Iris pigment epithelial cell (primary cell): ENCODE measurements at regions not wholly inside any gene's neighbourhood (a gene's known extent, or its start where the extent isn't known, plus 50 kb on each side); places are given as distances from the start of the nearest gene placed in this dataset.
A peak's percentile ranks its signal among the peaks of the same experiment; 100 is the strongest.
"Not testable (repeated sequence)": the region's sequence is repeated elsewhere in the genome, so short reads cannot be mapped to it uniquely, and the experiment has no call there.

Experiments used
- DNase-seq: peaks from one replicate; pipeline ENCODE4 v3.0.0-alpha.2; 2011; ENCODE audit warnings: low read depth

DNA sequence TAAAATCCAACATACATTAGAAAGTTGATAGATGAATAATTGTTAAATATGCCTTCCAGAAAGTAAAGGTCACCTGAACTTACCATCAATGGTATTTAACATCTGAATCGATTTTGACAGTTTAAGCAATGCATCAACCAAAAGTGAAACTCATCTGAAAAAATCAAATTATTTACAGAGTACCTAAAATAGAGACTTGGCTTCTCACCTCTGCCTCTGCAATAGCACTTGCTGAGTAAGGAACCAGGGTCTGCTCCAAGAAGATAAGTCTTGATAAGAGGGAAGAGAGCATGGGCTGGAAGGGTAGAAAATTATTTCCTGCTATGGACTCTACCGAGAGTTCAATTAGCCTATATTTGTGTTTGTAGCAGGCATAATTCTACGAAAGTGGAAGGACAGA, 868.3 kb downstream of the STIM2 start:
- DNase-seq, result no peak

DNA sequence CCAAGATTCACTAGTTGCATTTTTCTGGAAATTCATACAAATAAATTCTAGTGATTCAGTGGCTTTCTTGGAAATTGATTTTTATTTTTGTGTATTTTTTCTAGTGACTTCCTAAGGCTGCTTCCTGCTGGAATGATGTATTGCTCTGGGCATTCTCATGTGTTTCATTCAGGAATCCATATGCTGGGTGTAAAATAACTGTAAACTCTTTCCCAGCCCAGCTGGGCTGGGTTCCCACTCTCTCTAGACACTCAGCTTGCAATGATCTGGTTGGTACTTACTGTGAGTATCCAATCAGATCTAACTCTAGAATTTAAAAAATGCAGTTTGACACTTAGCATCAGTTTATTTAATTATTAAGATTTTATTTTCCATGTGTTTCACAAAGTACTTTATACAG, 882.2 kb downstream of the STIM2 start:
- no peak for DNase-seq

DNA sequence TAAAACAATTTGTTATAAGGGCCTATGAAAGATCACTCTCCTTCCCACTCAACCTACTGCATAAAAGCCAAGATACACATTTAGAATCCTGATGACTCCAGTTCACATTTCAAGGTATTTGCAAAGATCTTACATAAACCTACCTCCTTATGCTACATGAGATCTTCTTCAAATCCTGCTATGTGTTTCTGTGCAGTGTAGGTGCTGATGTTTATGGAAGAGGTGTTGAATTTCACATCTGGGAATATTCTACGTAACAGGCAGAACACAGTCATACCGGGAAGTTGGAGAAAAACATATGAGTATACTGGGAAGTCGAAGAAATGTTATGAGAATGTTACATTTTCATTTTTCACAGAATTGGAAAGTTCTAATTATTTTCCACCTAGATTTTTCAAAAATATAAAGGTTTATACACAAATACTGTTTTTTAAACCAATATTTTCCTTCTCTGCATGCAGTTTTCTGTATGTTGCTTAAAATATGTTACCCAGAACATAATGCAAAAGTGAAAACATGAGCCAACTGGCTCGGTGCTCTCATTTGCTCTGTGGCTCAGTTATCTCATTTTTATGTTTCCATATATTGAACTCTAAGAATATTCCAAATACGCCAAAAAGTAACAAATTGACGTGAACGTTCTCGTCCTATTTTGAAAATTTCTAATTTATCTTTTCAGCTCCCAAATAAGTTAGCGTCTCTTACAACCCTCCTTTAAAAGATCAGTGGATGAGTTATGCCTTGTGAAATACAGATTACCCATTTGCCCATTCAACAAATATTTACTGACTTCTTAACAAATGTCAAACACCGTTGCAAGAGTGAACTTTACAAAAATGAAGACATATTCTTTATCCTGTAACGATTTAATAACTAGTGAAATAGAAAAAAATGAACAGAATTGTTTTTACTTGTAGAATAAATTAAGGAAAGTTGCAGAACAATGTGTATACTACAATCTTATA, 899.3 kb downstream of the STIM2 start:
- no peak for DNase-seq

DNA sequence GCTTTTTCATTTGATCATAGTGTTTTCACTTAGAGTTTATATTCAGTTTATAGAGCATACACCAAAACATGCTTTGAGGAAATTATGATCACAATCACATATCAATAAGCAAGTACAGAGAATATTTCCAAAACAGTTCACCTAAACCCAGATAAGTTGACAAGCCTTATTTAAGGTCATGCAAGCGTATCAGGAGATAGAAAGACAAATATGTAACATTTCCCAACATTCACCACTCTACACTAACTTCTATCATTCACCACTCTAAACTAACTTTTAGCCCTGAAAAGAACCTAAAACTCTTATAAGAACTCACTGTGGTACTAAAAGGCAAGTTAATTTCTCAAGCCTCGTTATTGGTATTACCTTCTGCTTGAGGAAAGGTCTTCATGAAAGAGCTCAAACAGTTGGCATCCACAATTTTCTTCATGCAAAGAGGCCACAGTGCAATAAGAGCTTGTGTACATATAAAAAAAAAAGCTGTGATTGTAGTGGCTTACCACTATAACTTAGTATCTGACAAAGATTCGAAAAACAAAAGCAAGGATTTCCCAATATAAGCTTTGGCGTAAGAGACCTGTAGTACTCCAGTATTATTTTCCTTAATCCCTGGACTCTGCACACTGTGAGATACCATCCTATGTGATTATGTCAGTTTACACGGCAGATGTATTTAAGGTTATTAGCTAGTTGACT, 903.3 kb downstream of the STIM2 start:
- no peak for DNase-seq

DNA sequence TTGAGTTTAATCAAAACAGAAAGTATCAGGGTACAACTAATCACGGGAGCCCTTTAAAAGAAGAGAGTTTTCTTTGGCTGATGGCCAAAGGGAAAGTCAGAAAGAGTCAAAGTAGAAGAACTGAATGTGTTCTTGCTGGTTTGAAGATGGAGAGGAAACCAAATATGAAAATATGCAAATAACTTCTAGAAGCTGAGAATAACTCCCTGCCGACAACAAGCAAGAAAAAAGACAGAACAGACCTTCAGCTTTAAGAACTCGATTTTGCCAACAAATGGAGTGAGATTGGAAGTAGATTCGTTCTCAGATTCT, 903.8 kb downstream of the STIM2 start:
- peak; percentile 2 for DNase-seq

DNA sequence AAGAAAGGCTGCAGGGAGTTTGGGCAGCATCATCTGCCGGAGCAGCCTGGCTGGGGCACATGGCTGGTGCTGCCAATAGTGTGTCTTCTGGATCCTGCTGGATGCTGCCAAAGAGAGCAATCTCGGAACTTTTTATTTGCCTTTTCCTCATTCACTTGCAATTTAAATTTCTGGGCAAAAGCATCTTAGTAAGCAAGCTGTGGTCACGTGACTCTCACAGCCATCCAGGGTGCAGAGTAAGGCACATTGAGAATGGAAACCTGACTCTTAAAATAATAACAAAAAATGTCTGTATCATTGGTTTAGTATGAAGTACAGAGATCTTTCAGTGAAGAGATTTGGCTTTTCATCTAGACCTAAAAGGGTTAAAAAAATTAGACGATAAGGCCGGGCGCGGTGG, 910.3 kb downstream of the STIM2 start:
- no peak for DNase-seq

DNA sequence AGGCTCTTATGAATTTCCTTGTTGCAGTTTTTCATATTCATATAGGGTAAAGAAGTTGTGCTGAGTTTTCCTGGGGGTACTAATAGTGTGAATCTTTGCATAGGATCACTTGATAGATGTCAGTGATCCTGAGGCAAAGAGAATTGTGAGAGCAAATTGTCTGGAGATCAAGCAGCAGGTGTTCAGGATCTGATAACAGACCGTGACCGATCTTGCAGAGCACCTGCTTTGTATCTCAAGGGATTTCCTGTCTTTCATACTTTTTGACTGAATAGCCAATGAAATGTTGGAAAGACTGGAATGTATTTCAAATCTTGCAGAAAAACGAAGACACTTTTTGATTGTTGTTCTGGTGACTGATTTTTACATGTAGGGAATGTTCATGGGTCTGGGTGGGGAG, 914.5 kb downstream of the STIM2 start:
- DNase-seq, result no peak

DNA sequence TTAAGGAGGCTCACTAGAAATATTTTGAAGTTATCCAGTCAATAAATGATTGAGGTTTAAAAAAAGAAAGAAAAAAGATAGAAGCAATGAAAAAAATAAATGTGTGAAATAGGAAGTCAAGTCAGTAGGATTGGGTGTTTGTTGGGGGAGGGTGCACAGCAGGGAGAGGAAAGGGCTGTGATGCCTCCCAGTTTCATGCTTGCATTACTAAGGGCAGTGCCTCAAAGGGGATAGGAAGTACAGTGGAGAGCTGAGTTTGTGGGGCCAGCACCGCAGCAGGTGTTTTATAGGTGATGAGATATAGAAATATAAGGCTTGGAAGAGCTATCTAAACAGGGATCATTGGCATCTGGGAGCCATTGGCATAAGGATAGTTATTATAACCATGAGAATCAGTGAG, 919.2 kb downstream of the STIM2 start:
- no peak for DNase-seq

DNA sequence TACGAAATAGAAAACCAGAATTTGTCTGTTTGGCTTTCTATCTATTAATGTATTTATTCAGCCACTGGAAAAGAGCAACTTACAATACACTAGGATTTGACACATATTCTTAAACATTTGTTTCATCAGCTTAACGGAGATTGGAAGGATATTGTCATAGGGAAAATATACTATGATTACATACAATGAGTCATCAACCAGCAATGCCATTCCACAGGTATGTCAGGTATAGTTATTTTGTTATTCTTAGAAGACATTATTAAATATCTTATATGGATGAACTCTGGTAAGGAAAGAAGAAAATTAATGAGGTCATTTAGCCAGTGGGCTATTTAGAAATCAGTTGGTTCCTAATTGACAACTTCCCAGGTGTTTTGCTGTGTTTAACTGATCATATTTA, 926.6 kb downstream of the STIM2 start:
- no peak for DNase-seq

DNA sequence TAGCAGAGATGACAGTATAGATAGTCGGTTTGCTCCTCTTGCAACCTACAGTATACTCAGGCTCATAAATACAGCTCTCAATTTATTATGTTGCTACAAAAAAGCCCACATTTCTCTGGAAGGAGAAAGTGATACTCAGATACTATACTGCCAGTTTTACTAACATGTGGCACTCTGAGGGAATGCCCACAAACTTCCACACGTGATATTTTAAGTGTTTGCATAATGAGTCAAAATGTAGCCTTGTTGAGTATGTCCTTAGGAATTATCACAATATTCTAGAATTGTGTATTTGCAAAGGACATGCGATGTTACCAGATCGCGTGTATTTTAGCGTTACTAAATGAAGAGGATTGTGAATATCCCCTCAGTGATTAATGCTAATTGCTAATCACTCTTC, 929.1 kb downstream of the STIM2 start:
- peak; percentile 6 for DNase-seq

DNA sequence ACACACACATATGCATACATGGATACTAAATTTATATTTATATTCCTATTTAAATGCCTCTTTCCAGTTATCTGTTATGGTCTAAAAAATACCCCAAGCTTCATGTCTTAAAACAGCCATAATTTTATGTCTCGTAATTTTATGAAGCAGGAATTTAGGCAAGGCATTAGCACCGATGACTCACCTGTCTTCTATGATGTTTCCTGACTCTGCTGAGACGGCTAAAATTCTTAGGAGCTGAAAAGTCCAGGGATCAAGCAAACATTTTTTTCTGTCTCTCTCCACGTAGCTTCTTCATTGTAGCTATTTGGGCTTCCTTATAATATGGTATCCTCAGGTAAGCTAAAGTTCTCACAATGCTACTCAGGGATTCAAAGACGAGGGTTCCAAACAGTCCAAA, 930.3 kb downstream of the STIM2 start:
- DNase-seq, result peak; percentile 44

DNA sequence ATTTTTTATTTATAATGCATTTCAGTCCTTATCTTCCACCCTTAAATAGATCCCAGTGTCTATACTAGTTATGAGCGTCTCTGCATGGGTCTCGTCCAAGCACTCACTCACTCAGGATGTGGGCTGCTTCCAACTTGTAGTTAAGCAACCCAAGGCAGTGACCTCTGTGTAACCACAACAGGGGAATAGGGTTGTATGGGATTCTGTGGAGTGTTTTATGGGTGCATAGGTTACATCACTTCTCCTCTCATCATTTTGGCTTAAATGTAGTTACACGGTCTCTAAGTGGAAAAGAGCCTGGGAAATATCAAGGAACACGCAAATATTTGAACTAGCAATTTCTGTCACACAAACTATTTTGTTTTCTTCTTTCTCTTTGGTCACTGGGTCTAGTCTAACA, 931.0 kb downstream of the STIM2 start:
- peak; percentile 72 for DNase-seq

DNA sequence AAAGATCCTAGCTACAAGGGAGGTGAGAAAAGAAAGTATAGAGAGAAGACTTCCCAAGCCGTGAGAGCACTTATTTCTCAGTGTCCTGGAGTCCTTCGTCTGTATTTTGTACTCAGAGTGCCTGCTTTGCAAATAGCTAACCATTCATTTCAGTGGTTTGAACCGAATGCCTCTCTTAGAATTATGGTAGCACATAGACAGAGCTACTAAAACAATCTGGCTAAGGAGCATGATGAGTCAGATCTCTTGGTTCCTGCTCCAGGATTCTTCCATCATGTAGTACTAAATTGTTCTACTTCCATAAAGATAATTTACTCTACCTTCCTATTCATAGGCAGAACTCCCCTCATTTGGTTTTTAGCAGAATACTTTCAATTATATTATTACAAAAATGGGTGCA, 946.6 kb downstream of the STIM2 start:
- DNase-seq, result peak; percentile 11

DNA sequence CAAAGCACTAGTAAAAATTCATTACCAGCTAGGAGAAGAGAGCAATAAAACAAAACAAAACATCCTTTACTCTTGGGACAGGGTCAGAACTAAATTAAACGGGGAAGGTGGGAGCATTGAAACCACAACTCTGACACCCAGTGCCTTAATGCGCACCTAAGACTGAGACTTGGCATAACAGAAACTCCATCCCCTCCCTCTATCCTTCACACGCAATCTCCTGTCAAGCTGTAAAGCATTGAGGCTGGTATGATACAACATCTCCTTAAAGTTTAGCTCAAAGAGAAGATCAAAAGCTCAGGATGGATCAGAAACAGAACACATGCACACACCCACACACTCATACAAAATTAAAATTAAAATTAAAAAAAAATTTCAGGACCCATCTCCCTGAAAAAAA, 951.3 kb downstream of the STIM2 start:
- DNase-seq, result no peak

DNA sequence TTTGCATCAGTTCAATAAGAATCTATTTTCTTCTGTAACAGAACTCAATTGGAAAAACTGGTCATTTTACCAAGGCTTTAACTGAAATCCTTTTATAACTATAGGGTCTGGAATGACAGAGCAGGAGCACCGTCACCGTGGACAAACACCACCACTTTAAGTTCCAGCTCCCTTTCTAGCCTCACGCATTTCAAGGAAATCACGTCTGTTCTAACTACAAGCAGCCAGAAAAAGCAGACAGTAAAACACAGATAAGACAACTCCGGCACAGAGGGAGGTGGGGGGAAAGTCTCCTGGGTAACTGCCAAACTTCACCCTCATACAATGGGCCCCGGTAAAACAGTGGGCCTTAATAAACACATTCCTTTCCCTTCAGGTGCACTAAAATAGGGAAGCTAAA, 952.6 kb downstream of the STIM2 start:
- not testable (repeated sequence) for DNase-seq

DNA sequence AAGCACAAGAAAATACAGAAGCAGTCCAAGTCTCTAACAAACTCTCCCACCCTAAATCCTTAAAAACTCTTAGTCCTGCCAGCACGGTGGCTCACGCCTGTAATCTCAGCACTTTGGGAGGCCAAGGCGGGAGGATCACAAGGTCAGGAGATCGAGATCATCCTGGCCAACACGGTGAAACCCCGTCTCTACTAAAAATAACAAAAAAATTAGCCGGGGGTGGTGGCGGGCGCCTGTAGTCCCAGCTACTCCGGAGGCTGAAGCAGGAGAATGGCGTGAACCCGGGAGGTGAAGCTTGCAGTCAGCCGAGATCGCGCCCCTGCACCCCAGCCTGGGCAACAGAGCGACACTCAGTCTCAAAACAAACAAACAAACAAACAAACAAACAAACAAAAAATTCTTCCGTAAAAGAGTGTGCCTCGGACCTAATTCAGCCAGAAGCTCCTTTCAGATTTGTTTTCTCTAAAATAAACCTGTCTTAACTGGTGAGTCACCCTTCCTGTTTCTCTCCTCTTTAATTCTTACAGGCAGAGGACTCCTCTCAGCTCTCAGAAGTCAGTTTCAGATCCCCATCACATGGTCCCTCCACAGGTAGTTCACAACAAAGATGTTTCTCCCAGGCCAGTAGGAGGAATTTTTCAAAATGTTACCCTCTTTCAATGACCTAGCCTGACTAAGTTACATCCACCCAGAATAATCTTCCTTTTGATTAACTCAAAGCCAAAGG, 953.2 kb downstream of the STIM2 start:
- peak; percentile 9 for DNase-seq

DNA sequence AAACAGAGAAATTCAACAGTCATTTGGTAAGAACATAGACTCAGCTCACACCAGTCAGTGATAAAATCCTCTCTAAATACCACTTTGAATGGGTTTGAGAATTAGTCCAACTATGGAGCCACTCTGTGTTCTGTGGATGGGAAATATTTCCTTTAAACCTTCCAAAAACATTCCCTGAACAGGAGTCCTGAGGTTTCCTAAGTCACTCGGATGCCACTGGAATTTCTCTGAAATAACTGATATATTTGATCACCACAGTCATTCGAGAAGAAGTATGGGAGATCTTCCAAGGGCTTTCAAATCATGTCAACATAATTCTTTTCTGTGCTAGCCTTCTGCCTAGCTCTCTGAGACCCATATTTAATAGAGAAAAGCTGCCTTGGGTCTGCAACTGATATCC, 958.6 kb downstream of the STIM2 start:
- no peak for DNase-seq

DNA sequence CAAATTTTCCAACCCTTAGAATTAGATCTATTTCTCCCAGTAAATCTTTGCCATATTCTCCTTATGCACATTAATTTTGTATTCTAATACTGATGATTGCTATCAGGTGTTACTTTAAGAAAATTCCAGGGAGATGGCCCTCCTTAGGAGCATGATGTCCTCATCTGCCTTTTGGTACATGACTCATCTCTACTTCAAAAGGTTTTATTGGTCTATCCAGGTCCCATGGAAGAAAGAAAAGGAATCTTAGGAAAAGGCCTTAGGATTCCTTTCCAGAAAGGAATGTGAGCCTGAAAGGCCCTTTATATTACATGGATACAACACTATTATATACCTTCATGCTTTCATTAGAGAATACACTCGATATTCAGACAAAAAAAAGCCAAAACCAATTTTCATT, 968.2 kb downstream of the STIM2 start:
- no peak for DNase-seq

DNA sequence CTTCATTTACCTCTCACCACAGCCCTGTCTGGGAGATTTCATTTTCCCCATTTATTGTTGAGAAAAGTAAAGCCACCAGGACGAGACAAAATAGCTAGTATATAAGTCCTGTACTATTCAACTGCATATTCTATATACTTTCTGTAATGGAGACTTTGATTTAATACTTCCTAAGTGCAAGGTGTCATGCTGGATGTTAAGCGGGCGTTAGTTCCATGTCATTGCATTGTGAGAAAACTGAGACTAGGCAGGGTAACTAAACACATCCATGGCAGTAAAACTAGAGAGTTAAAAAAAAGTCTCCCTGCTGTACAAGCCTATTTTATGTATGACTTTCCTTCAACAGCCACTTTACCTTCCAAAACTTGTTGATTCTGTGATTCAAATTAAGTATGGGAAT, 969.6 kb downstream of the STIM2 start:
- no peak for DNase-seq

DNA sequence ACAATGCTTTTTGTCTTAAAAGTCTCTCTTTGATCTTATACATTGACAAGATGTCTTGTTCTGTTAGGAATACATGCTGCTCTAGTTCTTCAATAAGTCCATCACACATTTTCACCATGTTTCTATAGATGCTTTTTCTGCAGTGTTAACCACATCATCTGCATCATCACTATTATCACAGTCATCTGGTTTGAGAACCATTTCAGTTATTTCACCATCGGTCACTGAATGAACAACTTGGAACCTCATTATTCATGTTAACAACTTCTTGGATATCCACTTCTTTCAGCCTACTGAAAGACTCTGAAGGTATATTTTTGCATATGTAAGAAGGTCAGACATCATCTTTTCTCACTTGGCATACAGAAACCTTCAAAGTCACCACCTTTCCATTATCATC, 975.2 kb downstream of the STIM2 start:
- no peak for DNase-seq

DNA sequence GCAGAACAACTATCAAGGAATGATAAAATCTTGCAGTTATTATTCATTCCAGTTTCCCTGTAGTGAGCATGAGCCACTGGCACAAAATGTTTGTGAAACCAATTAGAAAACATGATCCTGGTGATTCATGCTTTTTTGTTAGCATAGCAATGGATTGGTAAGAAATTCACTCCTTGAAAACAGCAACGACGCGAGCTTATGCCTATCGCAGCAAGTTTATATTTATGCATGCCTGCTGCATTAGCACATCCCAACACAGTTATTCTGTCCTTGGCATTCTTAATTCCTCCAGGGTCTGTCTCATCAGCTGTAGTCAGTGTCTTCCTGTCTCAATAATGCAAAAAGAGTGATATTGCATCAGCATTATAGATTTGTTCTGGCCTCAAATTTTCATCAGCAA, 975.9 kb downstream of the STIM2 start:
- DNase-seq, result peak; percentile 71

DNA sequence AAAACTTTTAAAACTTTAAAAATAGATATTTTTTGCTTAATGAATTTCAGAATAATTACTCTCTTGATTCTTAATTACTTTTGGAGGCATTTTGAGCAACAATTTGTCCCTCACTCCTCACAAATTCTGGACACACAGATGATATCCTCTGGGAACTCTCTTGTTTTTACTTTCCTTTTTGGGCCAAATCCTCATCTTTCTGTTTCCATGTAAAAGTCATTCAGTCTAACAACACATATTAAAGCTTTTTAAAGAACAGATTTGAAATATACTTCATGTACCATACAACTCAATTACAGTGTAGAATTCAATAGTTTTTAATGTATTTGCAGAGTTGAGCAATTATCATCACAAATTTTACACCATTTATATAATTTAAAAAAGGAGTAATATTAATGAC, 983.1 kb downstream of the STIM2 start:
- no peak for DNase-seq

DNA sequence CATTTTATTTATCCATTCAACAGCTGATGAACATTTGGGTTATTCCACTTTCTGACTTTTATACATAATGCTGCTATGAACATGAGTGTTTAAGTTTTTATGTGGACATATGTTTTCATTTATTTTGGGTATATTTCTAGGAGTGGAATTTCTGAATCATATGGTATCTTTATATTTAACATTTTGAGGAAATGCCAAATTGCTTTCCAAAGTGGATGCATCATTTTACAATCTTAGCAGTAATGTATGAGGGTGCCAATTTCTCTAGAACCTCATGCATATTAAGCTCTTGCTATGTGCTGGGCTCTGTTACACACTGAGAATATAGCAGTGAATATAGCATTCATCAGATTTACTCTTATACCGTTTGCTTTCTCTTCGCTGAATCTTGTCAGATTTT, 983.7 kb downstream of the STIM2 start:
- no peak for DNase-seq
